ENCODE measurements at regions not wholly inside any gene's neighbourhood (a gene's known extent, or its start where the extent isn't known, plus 50 kb on each side); places are given as distances from the start of the nearest gene placed in this dataset.

GRCh38 chr9:79813258-79813638 is 241.5 kb downstream of the TLE4 start:
- TF ChIP-seq CTCF (IDR thresholded peaks at IDR 0.05 in 4 of 5, conservative IDR thresholded peaks at IDR 0.05 in 1 of 5) (no peak), POLR2A (IDR thresholded peaks at IDR 0.05) (no peak)
